HG03095 (cell line): ENCODE measurements at regions not wholly inside any gene's neighbourhood (a gene's known extent, or its start where the extent isn't known, plus 50 kb on each side); places are given as distances from the start of the nearest gene placed in this dataset.

Experiments
- ATAC-seq: cut with Tn5 transposase; IDR thresholded peaks from one replicate; pipeline ENCODE4 v1.9.1; 2021; ENCODE audit warnings: moderate library complexity; ENCODE audit not compliant: unreplicated experiment

GRCh38 chr1:168960114-168960513 is 146.4 kb upstream of the ATP1B1 start:
- ATAC-seq, result no peak

GRCh38 chr1:168960595-168960994 is 145.9 kb upstream of the ATP1B1 start:
- no peak for ATAC-seq

GRCh38 chr1:168963601-168964000 is 142.9 kb upstream of the ATP1B1 start:
- ATAC-seq, result no peak

- ATAC-seq, result no peak
Observed at GRCh38 chr1:168964478-168964877, 142.0 kb upstream of the ATP1B1 start.

DNA sequence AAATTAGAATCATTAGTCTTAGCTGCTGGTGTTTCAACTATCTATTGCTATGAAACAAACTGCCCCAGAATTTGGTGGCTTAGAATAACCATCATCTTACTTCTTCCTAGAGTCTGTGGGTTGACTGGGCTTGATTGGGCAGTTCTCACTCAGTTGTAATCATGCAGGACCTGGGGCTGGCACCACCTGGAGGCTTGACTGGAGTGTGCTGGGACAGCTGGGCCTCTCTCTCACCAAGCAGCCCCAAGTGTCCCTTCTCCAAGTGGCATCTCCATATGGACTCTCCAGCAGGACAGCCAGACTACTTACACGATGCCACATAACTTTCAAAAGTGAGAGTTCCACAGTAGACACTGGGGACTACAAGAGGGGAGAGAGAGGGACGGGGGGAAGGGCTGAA is 140.3 kb upstream of the ATP1B1 start:
- no peak for ATAC-seq

- no peak for ATAC-seq
Observed at GRCh38 chr1:168966636-168967035, 139.9 kb upstream of the ATP1B1 start.

- ATAC-seq, result no peak
Observed at GRCh38 chr1:168970926-168971659, 135.4 kb upstream of the ATP1B1 start.

DNA sequence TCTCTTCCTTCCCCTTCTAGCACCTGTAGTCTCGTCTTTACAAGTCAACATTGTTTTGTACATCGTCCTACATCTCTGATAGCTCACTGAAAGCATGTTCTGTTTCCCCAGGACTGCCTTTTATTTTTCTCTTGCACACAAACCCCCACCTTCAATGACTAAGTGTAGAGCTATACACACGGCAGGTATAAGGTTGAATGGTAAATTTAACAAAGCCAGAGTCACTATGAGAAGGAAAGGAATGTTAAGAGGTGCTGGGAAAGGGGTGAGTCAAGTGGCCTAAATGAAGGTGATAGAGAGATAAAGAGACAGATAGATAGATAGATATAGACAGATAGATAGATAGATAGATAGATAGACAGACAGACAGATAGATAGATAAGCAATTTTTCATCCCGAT is 134.3 kb upstream of the ATP1B1 start:
- no peak for ATAC-seq

- ATAC-seq, result no peak
Observed at GRCh38 chr1:168972887-168973286, 133.6 kb upstream of the ATP1B1 start.

DNA sequence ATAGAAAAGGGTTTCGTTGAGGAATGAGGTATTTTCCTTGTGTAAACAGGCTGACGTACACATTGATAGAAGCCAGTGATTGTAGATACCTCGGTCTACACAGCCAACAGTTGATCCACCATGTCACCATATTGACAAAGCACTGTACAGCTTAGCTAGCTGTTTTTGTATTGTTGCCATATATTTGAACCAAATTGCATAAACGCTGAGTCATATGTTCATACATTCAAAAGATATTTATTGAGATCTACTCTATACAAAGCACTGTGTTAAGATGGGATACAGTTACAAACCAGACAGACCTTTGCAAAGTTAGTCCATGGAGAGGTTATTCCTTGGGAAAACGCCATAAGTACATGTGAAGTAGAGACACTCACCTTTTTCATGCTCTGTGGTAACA is 132.4 kb upstream of the ATP1B1 start:
- ATAC-seq, result no peak

DNA sequence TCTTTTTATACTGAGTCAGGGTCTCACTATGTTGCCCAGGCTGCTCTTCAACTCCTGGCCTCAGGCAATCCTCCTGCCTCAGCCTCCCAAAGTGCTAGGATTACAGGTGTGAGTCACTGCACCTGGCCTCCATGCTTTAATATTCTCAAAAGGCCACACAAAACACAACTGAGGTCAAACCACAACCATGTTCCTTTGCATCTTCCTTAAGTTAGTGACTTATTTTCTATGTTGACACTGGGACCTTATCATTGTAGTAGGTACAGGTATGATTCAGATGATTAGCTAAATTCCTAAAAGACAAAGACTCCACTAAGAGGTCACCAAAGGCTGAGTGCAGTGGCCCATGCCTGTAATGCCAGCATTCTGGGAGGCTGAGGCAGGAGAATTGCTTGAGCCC is 131.9 kb upstream of the ATP1B1 start:
- no peak for ATAC-seq

DNA sequence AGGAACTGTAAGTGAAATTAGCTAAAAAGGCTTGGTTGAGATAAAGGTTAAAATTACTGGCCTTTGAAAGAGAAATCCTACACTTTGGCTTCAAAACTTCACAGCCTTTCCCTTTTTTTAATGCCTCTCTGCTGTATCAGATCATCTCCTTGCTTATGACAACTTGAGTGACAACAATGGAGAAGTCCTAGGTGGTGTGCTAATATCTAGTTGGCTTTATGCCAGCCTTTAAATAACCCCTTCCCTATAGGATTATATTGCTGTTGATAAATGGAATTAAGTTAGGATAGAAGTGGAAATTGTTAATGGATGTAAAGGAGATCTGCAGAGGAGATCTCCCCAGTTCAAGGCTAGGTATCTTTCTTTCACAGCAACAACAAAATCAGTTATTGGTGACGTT is 130.2 kb upstream of the ATP1B1 start:
- no peak for ATAC-seq

GRCh38 chr1:168977618-168978017 is 128.9 kb upstream of the ATP1B1 start:
- ATAC-seq, result no peak

- ATAC-seq, result no peak
Observed at GRCh38 chr1:168979276-168979675, 127.2 kb upstream of the ATP1B1 start.

- no peak for ATAC-seq
Observed at GRCh38 chr1:168980180-168980579, 126.3 kb upstream of the ATP1B1 start.

DNA sequence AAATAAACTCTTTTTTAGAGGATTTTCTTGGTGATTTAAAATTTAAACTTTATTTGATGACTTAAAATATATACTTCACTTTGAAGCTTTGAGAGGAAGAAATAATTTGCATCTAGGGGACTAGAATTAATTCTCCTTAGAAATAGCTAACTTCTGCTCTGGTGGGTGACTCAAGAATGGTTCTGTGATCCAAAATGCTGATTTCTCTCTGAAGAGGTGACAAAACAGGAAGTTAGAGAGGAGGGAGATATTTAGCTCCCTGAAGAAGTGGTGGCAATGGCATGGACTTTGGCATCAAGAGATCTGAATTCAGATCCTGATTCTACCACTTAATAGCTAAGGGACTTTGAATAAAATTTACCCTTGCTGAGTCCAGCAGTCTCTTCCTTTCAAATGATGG is 125.8 kb upstream of the ATP1B1 start:
- ATAC-seq, result no peak

GRCh38 chr1:168982778-168983177 is 123.7 kb upstream of the ATP1B1 start:
- ATAC-seq, result no peak

DNA sequence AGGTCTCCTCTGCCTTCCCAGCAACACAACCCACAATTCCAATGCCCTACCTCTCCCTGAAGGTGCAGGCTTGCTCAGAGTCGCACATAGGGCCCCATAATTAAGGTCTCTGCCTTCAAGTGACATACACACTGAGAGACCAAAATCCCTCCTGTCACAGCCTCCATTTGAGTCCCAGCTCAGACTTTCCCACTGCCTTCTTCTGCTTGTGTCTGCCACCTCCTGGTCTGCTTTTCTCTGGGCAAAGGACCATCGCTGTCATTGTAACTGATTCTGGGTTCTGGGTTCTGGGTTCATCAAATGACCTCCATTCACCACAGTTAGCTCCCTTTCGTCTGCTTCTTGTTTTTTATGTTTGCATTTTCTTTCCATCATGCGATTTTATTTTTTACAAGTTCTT is 119.2 kb upstream of the ATP1B1 start:
- ATAC-seq, result no peak

- no peak for ATAC-seq
Observed at GRCh38 chr1:168987923-168988322, 118.6 kb upstream of the ATP1B1 start.

DNA sequence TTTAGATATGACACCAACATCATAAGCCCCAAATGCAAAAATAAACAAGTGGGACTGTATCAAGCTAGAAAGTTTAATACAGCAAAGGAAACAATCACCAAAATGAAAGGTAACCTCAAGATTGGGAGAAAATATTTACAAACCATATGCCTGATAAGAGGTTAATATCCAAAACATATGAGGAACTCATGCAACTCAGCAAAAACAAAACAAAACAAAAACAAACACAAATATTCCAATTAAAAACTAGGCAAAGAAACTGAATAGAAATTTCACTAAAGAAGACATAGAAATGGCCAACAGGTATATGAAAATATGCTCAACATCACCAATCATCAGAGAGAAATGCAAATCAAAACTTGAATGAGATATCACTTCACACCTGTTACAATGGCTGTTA is 116.5 kb upstream of the ATP1B1 start:
- ATAC-seq, result no peak

GRCh38 chr1:168991667-168992475 is 114.6 kb upstream of the ATP1B1 start:
- no peak for ATAC-seq

DNA sequence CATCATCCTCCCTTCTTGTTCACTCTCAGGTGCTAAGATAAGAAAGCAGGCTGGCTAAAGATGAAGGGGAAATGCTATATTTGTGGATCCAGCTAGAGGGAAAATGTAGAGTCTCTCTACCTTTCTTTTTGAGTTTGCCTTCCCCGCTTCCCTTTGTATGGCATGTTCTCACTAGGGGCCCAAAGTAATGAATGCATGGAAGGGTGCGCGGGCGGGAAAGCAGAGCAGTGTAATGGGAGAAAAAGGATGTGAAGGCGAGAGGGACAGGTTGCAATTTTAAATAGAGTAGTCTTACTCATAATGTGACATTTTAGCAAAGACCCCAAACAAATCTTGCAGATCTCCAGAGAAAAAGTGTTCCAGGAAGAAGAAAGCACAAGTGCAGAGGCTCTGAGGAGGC is 105.1 kb upstream of the ATP1B1 start:
- no peak for ATAC-seq
